Neutrophil (primary cell): ENCODE measurements at regions not wholly inside any gene's neighbourhood (a gene's known extent, or its start where the extent isn't known, plus 50 kb on each side); places are given as distances from the start of the nearest gene placed in this dataset.
"Not testable (repeated sequence)": the region's sequence is repeated elsewhere in the genome, so short reads cannot be mapped to it uniquely, and the experiment has no call there.

Experiments used
- H3K27ac ChIP-seq: fragments of 200-600 bp; sonication (generic); 2 replicates; pipeline ENCODE4 v1.5.1; 2016; ENCODE audit warnings: mild to moderate bottlenecking, moderate library complexity
- H3K27me3 ChIP-seq: fragments of 200-600 bp; sonication (generic); 2 replicates; pipeline ENCODE4 v1.6.0; 2016; ENCODE audit warnings: mild to moderate bottlenecking
- H3K36me3 ChIP-seq: fragments of 200-600 bp; sonication (generic); 2 replicates; pipeline ENCODE4 v1.5.1; 2017
- H3K4me1 ChIP-seq, 2 experiments: fragments of 200-600 bp in 1 of 2; sonication (generic) in 1 of 2; 1 replicate in 1 of 2; 2 replicates in 1 of 2; pipeline versions ENCODE4 v1.5.1 to v1.6.1; 2013 to 2016; ENCODE audit warnings: low read depth in 1 of 2, low read length in 1 of 2, mild to moderate bottlenecking in 1 of 2, moderate library complexity in 1 of 2; ENCODE audit not compliant: control insufficient read depth in 1 of 2, insufficient read depth in 1 of 2
- H3K4me3 ChIP-seq, 2 experiments: fragments of 200-600 bp in 1 of 2; sonication (generic) in 1 of 2; 1 replicate in 1 of 2; 2 replicates in 1 of 2; pipeline ENCODE4 v1.5.1; 2013 to 2016; ENCODE audit warnings: low read depth in 1 of 2, low read length in 1 of 2, mild to moderate bottlenecking in 1 of 2, moderate library complexity in 1 of 2
- H3K9me3 ChIP-seq: fragments of 200-600 bp; sonication (generic); 2 replicates; pipeline ENCODE4 v1.5.1; 2016
- TF ChIP-seq, protein P1 (sequence below): fragments of 200-600 bp; sonication (generic); IDR thresholded peaks from 2 replicates; pipeline ENCODE4 v1.5.1; 2016; ENCODE audit warnings: antibody characterized with exemption

DNA sequence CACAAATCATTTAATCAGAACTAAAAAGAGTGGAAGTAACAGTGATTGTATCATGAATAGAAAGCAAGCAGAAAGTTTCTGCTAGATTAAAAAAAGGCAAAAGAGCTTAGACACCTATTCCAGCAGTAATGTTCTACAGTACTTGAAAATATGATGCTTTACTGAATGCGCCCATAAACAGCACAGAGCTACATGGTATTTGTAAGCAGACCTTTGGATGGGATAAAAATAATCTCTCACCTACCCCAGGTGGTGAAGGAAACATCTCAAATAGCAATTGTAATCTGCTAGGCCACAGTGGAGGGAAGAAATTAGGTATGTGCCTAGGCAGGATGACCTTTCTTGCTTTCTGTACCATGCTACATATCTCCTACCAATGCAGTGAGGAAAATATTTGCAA lies 280.9 kb upstream of the PRKX start:
- Histone ChIP-seq H3K4me1 (no peaks in the 10 kb centered on the region), H3K9me3 (no peaks in the 10 kb centered on the region), H3K27ac (no peak overlapping the region), H3K36me3 (no peaks in the 10 kb centered on the region), H3K4me3 (no peak overlapping the region), H3K27me3 (no peaks in the 10 kb centered on the region)
- TF ChIP-seq, protein P1, sequence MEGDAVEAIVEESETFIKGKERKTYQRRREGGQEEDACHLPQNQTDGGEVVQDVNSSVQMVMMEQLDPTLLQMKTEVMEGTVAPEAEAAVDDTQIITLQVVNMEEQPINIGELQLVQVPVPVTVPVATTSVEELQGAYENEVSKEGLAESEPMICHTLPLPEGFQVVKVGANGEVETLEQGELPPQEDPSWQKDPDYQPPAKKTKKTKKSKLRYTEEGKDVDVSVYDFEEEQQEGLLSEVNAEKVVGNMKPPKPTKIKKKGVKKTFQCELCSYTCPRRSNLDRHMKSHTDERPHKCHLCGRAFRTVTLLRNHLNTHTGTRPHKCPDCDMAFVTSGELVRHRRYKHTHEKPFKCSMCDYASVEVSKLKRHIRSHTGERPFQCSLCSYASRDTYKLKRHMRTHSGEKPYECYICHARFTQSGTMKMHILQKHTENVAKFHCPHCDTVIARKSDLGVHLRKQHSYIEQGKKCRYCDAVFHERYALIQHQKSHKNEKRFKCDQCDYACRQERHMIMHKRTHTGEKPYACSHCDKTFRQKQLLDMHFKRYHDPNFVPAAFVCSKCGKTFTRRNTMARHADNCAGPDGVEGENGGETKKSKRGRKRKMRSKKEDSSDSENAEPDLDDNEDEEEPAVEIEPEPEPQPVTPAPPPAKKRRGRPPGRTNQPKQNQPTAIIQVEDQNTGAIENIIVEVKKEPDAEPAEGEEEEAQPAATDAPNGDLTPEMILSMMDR: no peak

DNA sequence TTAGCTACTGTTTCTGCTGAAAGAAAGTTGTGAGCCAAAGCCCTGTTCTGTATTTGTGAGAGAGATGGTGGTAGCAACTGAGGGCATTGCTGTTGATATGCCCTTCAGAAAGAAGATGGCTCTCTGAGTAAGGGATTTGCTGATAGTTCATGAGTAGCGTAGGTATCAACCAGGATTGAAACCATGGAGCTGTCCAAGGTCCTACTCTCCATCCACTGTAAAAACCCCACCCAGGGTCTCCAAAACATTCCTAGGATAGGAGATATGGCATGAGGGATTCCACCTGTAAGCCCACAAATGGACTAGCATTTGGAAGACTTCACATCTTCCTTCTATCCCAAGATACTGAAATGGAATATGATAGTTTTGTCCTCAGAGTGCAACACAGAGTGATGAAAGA lies 277.1 kb upstream of the PRKX start:
- no peak overlapping the region for H3K27ac ChIP-seq
- H3K9me3 ChIP-seq: no peaks in the 10 kb centered on the region

DNA sequence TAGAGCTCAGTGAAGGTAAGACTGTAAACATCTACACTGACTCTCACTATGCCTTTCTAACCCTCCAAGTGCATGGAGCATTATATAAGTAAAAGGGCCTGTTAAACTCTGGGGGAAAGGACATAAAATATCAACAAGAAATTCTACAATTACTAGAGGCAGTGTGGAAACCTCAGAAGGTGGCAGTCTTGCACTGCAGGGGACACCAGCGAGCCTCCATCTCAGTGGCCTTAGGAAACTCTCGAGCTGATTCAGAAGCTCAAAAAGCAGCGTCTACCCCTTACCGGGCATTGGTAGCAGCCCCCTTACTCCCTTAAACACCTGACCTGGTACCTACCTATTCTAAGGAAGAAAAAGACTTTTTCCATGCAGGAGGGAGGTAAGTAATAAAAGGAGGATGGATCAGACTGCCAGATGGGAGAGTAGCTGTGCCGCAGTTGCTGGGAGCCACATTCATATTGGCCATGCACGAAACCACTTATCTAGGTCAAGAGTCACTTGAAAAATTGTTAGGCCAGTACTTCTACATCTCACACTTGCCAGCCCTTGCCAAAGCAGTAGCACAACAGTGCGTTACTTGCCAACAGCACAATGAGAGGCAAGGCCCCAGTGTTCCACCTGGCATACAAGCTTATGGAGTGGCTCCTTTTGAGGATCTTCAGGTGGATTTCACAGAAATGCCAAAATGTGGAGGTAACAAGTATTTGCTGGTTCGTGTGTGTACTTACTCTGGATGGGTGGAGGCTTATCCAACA lies 258.8 kb upstream of the PRKX start:
- H3K36me3 ChIP-seq, H3K4me3 ChIP-seq, H3K27ac ChIP-seq, H3K4me1 ChIP-seq, H3K9me3 ChIP-seq, H3K27me3 ChIP-seq: not testable (repeated sequence)

More for the DNA sequence above, 277.1 kb upstream of the PRKX start:
- TF ChIP-seq, protein P1: no peak
- Histone ChIP-seq H3K36me3 (no peaks in the 10 kb centered on the region), H3K4me1 (no peaks in the 10 kb centered on the region), H3K27me3 (no peaks in the 10 kb centered on the region), H3K4me3 (no peak overlapping the region)

DNA sequence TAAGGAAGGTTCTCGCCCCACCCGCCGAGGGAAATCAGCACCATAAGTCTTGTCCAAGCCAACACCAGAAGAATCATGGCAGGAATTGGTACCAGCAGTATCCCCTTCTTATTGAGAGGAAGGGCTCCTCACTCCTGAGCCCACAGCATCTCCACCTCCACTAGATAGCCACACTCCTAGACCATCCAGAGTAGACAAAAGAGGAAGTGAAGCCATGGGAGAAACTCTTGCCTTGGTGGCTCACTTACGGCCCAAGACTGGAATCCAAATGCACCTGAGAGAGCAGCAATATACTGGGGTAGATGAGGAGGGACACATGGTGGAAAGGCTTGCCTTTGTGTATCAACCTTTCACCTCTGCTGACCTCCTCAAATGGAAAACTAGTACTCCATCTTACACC lies 255.3 kb upstream of the PRKX start:
- no peaks in the 10 kb centered on the region for H3K9me3 ChIP-seq

DNA sequence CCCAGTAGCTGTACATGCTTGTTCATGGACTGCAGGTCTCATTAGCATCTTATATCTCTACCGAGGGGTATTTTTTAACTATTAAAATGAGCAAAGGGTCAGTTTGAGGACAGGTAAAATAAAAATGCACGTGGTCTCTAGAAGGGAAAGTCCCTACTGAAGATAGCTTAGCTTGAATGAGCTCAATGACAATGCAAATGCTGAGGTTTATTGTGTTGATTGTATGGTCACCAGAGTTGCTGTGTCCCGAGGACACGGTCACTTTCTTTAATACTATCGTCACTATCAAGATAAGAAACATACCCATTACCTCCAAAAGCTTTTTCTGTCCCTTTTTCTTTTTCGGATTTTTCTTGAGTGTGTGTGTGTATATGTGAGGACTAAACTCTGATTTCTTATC lies 250.5 kb upstream of the PRKX start:
- H3K4me1 ChIP-seq: no peaks in the 10 kb centered on the region
- H3K27me3 ChIP-seq: no peaks in the 10 kb centered on the region

More for the DNA sequence above, 255.3 kb upstream of the PRKX start:
- TF ChIP-seq, protein P1: no peak
- Histone ChIP-seq H3K27ac (no peak overlapping the region), H3K36me3 (no peaks in the 10 kb centered on the region), H3K4me3 (no peak overlapping the region), H3K27me3 (no peaks in the 10 kb centered on the region), H3K4me1 (no peaks in the 10 kb centered on the region)

More for the DNA sequence above, 250.5 kb upstream of the PRKX start:
- TF ChIP-seq, protein P1: no peak
- Histone ChIP-seq H3K9me3 (no peaks in the 10 kb centered on the region), H3K27ac (no peak overlapping the region), H3K4me3 (no peak overlapping the region), H3K36me3 (no peaks in the 10 kb centered on the region)
